Activated naive CD8-positive, alpha-beta T cell treated with anti-CD3 and anti-CD28 coated beads for 36 hours (primary cell): ENCODE measurements at regions not wholly inside any gene's neighbourhood (a gene's known extent, or its start where the extent isn't known, plus 50 kb on each side); places are given as distances from the start of the nearest gene placed in this dataset.

ENCODE experiments used
- DNase-seq: peaks from one replicate; pipeline ENCODE4 v3.0.0; 2021
- H3K27ac Mint-ChIP-seq: one replicate; pipeline ENCODE4 v1.8.0; 2022; ENCODE audit warnings: mild to moderate bottlenecking, moderate library complexity, mixed read lengths
- H3K27me3 Mint-ChIP-seq: one replicate; pipeline ENCODE4 v1.8.0; 2022; ENCODE audit warnings: mild to moderate bottlenecking, mixed read lengths
- H3K36me3 Mint-ChIP-seq: one replicate; pipeline ENCODE4 v1.8.0; 2021; ENCODE audit warnings: mild to moderate bottlenecking, mixed read lengths
- H3K4me1 Mint-ChIP-seq: one replicate; pipeline ENCODE4 v1.8.0; 2021; ENCODE audit warnings: mixed read lengths
- H3K4me3 Mint-ChIP-seq: one replicate; pipeline ENCODE4 v1.8.0; 2022; ENCODE audit warnings: mild to moderate bottlenecking, moderate library complexity, mixed read lengths
- H3K9me3 Mint-ChIP-seq: one replicate; pipeline ENCODE4 v1.8.0; 2022; ENCODE audit warnings: mixed read lengths

DNA sequence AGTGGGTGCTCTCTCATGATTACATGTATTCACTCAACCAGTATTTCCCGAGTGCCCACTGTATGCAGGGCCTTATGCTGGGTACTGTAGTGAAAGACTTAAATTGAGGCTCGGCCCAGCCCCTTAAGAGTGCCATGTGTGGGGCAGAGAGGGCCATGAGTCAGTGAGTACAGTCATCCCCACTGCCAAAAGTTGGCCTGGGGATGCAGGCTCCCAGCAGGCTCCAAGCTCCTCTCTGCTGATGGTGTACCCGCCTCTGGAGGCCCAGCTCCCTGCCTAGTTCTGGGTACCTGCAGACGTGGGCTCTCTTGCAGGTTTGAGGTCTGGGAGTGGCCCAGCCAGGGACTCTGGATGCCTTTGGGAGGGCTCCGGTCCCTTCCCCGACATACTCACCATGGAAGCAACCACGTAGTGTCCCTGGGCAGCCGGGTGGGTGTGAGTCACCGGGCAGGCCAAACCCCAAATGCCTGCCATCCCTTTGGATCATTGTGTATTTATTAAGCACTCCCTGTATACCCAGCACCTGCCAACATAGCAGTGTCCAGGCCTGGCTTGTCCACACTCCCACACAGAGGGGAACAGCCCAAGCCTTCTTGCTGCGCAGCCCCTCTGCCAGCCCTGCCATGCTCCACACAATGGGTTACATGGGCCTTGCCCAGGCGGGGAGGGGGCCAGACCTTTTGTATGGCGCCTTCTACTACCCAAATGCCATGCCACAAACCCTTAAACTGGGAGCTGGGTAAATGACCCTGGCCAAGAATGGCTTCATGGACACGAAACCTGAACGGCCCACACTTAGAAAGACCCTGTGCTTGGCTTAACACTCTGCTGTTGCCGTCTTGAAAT lies 153.6 kb downstream of the VEGFA start:
- Mint-ChIP-seq H3K27me3 (peaks cover 7% of the 10 kb centered on the region), H3K36me3 (no peaks in the 10 kb centered on the region), H3K9me3 (no peaks in the 10 kb centered on the region), H3K4me3 (no peak overlapping the region), H3K4me1 (peaks cover 26% of the 10 kb centered on the region), H3K27ac (no peak overlapping the region)
- no peak for DNase-seq

- H3K4me1 Mint-ChIP-seq, result peaks cover 23% of the 10 kb centered on the region
- DNase-seq, result no peak
- no peak overlapping the region for H3K27ac Mint-ChIP-seq
- no peaks in the 10 kb centered on the region for H3K36me3 Mint-ChIP-seq
- H3K4me3 Mint-ChIP-seq, result no peak overlapping the region
- H3K27me3 Mint-ChIP-seq, result peaks cover 7% of the 10 kb centered on the region
- no peaks in the 10 kb centered on the region for H3K9me3 Mint-ChIP-seq
Observed at GRCh38 chr6:43922426-43923375, 152.7 kb downstream of the VEGFA start.

DNA sequence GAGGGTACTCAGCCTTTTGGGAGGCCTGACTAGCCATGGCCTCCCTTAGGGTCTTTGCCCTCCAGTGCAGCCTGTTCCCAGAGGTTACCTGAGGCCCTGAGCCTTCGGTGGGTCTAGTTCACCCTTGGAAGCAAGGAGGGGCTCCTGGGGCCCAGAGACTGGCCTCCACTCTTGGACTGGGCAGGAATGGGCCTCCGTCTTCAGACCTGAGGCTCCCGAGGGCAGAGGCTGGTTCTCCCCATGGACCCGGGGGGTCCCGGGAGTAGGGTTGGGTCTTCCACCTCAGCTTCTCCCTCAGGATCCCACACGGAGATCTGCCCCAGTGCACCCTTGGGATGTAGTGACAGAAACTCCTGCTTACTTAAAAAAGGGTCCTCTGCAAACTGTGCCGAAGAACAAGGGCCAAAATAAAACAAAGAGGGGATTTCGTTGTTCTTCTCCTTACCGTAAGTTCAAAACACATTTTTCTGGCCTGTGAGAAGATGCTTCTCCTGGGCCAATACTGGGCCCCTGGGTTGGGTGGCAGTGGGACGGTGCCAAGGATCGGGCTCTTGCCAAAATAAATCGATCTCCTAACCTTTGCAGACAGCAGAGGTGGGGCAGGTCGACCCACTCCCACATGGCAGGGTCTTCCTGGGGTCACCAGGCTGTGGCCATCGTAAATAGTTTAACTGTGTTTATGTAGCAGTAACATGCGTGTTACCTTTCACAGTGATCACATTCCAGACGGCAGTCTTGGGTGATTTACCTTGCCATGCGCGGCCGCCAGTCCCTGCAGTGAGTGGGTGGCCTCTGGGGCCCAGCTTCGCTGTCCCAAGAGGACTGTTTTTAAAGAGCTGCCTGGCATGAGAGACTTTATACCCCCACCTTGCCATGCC lies 151.8 kb downstream of the VEGFA start:
- Mint-ChIP-seq H3K36me3 (no peaks in the 10 kb centered on the region), H3K4me1 (peaks cover 17% of the 10 kb centered on the region), H3K4me3 (no peak overlapping the region), H3K27ac (no peak overlapping the region), H3K9me3 (no peaks in the 10 kb centered on the region), H3K27me3 (peaks cover 7% of the 10 kb centered on the region)
- no peak for DNase-seq

DNA sequence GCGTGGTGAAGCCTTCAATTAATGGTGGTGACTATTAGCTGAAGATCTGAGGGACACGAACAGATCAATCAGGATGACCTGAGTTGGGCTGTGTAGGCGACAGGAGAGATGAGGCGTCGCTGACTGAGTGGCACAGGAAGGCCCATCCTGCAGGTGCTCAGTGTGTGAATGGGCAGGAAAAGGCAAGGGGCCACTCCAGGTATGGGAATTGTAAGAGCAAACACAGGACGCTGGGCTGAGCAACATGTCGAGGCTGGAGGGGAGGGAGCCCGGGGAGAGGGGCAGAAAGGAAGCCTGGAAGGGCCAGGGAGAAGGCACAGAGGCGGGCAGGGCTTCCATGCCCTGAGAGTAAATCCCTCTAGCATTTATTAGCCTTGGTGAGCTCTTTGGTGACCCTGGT lies 151.0 kb downstream of the VEGFA start:
- peaks cover 7% of the 10 kb centered on the region for H3K27me3 Mint-ChIP-seq
- no peak overlapping the region for H3K27ac Mint-ChIP-seq
- no peaks in the 10 kb centered on the region for H3K36me3 Mint-ChIP-seq
- no peaks in the 10 kb centered on the region for H3K9me3 Mint-ChIP-seq
- DNase-seq, result no peak
- no peak overlapping the region for H3K4me3 Mint-ChIP-seq
- H3K4me1 Mint-ChIP-seq, result peaks cover 11% of the 10 kb centered on the region

DNA sequence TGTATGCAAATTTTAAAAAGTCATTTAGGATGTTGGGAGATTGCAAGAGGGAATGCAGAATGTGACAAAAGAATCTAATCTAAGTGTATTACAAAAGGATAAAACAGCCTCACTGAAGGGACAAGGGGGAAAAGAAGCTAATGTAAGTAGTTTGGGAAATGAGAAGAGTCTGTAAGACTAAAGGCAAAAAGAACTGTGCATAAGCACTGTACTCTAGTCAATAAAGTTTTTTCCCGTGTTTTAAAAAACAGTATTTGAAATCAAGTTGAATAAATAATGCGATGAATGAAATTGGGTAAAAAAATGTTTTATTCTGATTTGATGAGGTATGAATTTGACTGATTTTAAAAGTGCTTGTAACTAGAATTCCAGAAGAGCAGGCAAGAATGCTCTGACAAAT lies 149.8 kb downstream of the VEGFA start:
- Mint-ChIP-seq H3K27me3 (no peaks in the 10 kb centered on the region), H3K36me3 (no peaks in the 10 kb centered on the region), H3K4me1 (peaks cover 11% of the 10 kb centered on the region), H3K27ac (no peak overlapping the region), H3K4me3 (no peak overlapping the region), H3K9me3 (no peaks in the 10 kb centered on the region)
- DNase-seq, result no peak

DNA sequence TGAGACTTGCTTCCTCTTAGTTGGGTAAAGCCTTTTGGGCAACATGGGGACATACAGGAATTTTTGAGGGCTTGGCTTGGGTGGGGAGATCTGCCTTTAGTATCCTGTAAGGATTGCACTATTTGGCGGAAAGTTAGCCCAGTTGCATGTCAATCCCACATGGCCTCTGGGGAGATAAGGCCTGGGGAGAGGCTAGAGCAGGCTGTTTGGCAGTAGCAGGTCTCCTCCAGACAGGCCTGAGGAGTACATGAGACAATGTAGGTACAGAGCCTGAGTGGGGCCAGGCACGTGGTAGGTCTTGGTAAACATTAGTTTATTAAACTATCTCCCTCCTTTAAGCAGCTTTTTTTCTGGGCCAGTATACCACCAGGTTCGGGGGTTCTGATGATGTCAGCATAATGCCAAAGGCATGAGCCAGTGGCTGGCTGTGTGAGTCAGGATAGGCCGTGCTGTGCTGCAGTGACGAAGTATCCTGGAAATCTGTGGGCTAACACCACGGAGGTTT lies 147.9 kb downstream of the VEGFA start:
- no peak for DNase-seq
- Mint-ChIP-seq H3K4me1 (no peaks in the 10 kb centered on the region), H3K27ac (no peak overlapping the region), H3K9me3 (no peaks in the 10 kb centered on the region), H3K36me3 (no peaks in the 10 kb centered on the region), H3K4me3 (no peak overlapping the region), H3K27me3 (no peaks in the 10 kb centered on the region)

GRCh38 chr6:43916924-43917877 lies 147.2 kb downstream of the VEGFA start:
- no peaks in the 10 kb centered on the region for H3K36me3 Mint-ChIP-seq
- H3K27ac Mint-ChIP-seq, result no peak overlapping the region
- no peaks in the 10 kb centered on the region for H3K9me3 Mint-ChIP-seq
- H3K4me1 Mint-ChIP-seq, result no peaks in the 10 kb centered on the region
- H3K27me3 Mint-ChIP-seq, result no peaks in the 10 kb centered on the region
- no peak for DNase-seq
- no peak overlapping the region for H3K4me3 Mint-ChIP-seq

- Mint-ChIP-seq H3K36me3 (no peaks in the 10 kb centered on the region), H3K9me3 (no peaks in the 10 kb centered on the region), H3K27me3 (no peaks in the 10 kb centered on the region), H3K4me3 (no peak overlapping the region), H3K4me1 (no peaks in the 10 kb centered on the region), H3K27ac (no peak overlapping the region)
- no peak for DNase-seq
Observed at GRCh38 chr6:43915986-43916923, 146.2 kb downstream of the VEGFA start.

DNA sequence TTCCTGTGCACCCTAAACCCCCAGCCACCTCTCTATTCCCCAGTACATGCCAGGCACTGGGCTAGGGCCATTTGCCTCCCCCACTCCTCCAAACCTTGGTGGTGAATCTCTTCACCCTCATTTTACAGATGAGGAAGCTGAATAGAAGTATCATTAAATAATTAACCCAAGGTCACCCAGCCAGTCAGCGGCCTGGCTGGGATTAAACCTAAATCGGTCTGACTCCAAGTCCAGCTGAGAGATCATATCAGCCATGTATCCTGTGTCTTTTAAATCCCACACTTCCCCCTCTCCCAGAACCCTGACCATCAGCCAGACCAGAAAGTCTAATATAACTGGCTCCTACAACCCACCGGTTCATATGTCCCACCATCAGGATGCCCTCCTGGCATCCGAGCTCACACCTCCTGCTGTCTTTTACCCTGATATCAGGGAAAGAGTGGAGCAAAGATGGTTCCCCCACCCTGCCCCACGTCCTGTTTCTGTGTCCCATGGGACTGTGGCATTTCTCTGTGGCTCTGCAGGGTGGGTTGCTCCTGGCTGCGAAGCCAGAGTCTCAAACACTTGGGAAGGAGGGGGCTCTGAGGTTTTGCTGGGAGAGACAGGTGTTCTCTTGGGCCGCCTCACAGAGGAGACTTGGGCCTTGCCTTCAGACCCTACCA lies 145.3 kb downstream of the VEGFA start:
- Mint-ChIP-seq H3K4me1 (no peaks in the 10 kb centered on the region), H3K27ac (no peak overlapping the region), H3K9me3 (no peaks in the 10 kb centered on the region), H3K36me3 (no peaks in the 10 kb centered on the region), H3K4me3 (no peak overlapping the region), H3K27me3 (no peaks in the 10 kb centered on the region)
- DNase-seq, result no peak

- Mint-ChIP-seq H3K4me1 (no peaks in the 10 kb centered on the region), H3K27me3 (no peaks in the 10 kb centered on the region), H3K4me3 (no peak overlapping the region), H3K27ac (no peak overlapping the region), H3K36me3 (no peaks in the 10 kb centered on the region), H3K9me3 (no peaks in the 10 kb centered on the region)
- no peak for DNase-seq
Observed at GRCh38 chr6:43914272-43915147, 144.5 kb downstream of the VEGFA start.

DNA sequence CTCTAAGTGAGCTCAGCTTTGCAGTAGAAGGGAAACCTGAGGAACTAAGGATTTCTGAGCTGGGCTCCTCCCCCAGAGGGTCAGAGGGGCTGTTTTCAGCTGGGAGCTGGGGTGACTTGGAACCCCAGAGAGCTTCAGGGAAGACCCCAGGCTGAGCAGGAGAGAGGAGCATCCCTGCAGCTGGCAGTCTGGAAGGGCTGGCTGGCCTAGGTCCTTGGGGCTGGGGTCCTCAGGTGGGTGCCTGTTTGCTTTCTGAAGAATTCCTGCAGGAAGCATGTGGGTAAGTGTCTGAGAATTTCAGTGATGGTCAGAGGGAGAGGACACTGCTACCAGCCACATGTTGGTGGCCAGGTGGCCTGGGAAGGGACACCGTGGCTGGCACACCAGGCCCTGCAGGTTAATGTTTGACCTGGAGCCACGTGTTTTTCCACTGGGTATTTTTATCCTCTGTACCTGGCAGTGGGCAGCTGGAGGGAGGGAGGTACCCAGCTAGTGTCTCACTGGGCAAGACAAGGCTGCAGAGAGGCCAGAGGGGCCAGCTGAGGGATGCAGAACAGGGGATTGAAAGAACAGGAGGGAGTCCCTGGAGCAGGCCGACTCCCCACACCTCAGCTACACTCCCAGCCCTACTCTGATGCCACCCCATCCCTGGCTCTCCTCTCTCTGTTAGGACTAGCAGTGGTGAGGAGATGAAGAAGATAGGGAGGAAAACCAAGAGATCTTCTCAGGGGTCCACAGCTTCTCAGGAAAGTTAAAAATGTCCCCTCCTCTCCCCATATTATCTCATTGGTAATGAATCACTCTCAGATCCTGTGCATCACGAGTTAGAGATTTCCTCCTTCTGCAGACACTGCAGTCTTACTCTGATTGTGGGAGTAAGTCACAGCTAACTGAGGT lies 143.6 kb downstream of the VEGFA start:
- H3K36me3 Mint-ChIP-seq, result no peaks in the 10 kb centered on the region
- DNase-seq, result no peak
- H3K27me3 Mint-ChIP-seq, result no peaks in the 10 kb centered on the region
- no peaks in the 10 kb centered on the region for H3K9me3 Mint-ChIP-seq
- no peak overlapping the region for H3K4me3 Mint-ChIP-seq
- H3K4me1 Mint-ChIP-seq, result no peaks in the 10 kb centered on the region
- H3K27ac Mint-ChIP-seq, result no peak overlapping the region
